Activated CD4-positive, alpha-beta memory T cell treated with anti-CD3 and anti-CD28 coated beads for 36 hours (primary cell): ENCODE measurements at regions not wholly inside any gene's neighbourhood (a gene's known extent, or its start where the extent isn't known, plus 50 kb on each side); places are given as distances from the start of the nearest gene placed in this dataset.

ENCODE experiments used
- CTCF ChIA-PET: fragments of 350-600 bp; sonication (Branson Sonifier 250); formaldehyde crosslinking; loops from one replicate; lab custom pipeline; 2021; ENCODE audit warnings: antibody characterized with exemption, inconsistent platforms; lab: Charles Lee
- POLR2A ChIA-PET: fragments of 350-600 bp; sonication (Branson Sonifier 250); formaldehyde crosslinking; loops from one replicate; lab custom pipeline; 2021; ENCODE audit warnings: antibody characterized with exemption; lab: Charles Lee
- DNase-seq: peaks from one replicate; pipeline ENCODE4 v3.0.0-alpha.2; 2020
- H3K27ac Mint-ChIP-seq: one replicate; pipeline ENCODE4 v1.8.0; 2021; ENCODE audit warnings: mixed read lengths
- H3K27me3 Mint-ChIP-seq: one replicate; pipeline ENCODE4 v1.8.0; 2021; ENCODE audit warnings: mixed read lengths
- H3K36me3 Mint-ChIP-seq: one replicate; pipeline ENCODE4 v1.8.0; 2021; ENCODE audit warnings: mixed read lengths
- H3K4me1 Mint-ChIP-seq: one replicate; pipeline ENCODE4 v1.8.0; 2021; ENCODE audit warnings: low read depth, mixed read lengths
- H3K4me3 Mint-ChIP-seq: one replicate; pipeline ENCODE4 v1.8.0; 2021; ENCODE audit warnings: mild to moderate bottlenecking, mixed read lengths
- H3K9me3 Mint-ChIP-seq: one replicate; pipeline ENCODE4 v1.8.0; 2021; ENCODE audit warnings: mixed read lengths
- intact Hi-C: fragments of 100-400 bp; cut with micrococcal nuclease; formaldehyde crosslinking; loops from one replicate; pipeline ENCODE4 v1.15.1; 2023

DNA sequence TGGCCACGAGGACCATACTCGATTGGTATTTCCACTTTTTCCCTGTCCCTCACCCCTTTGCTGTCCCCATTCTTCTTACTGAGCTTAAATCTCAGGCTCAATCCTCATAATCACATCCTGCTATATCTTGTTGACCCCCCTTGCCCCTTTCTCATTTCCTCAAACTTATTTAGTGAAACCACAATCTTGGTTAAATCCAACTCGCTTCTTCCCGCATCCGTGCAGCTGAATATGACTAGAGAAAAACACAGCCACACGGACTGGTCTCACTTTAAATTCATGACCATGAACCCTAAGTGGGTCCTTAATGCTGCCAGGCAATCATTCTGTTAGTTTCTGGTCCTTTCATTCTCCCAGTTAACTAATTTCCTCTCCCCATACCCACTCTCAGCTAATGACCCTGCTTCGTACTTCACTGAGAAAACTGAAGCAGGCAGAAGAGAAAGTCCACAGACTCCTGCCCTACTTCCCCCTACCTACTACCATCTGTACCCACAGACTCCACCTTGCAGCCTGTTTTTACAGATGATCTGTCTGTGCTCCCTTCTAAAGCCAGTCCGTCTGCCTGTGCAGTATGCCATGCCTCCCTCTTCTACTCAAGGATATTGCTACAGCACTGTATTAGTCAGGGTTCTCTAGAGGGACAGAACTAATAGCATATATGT lies 96.8 kb upstream of the LMO4 start:
- no peak overlapping the region for H3K27ac Mint-ChIP-seq
- no peak overlapping the region for H3K4me3 Mint-ChIP-seq
- no peak for DNase-seq
- intact Hi-C loops, result no loop called here
- H3K4me1 Mint-ChIP-seq, result no peaks in the 10 kb centered on the region
- H3K27me3 Mint-ChIP-seq, result peaks cover under 1% of the 10 kb centered on the region
- ChIA-PET POLR2A (no interaction called here), CTCF (no interaction called here)
- H3K9me3 Mint-ChIP-seq, result no peaks in the 10 kb centered on the region
- H3K36me3 Mint-ChIP-seq, result no peaks in the 10 kb centered on the region

DNA sequence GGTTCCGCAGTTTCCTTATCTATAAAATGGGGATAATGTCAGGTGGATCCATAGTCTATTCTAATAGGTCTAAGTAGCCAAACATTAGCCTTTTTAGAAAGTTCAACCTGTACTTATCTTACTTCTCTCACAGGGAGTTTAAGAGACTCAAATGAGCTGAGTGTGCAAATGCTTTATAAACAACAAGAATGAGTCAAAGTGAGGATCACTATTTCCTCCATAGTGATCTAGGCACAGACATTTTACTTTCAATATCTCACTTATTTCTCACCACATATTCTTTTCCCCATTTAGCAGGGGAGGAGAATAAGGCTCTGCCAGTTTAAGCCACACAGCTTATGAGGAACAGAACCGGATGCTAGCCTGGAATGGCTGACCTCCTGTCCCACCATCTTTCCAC lies 92.1 kb upstream of the LMO4 start:
- no peak overlapping the region for H3K4me3 Mint-ChIP-seq
- CTCF ChIA-PET, result no interaction called here
- no peaks in the 10 kb centered on the region for H3K36me3 Mint-ChIP-seq
- no peaks in the 10 kb centered on the region for H3K4me1 Mint-ChIP-seq
- intact Hi-C loops, result no loop called here
- POLR2A ChIA-PET, result no interaction called here
- no peaks in the 10 kb centered on the region for H3K9me3 Mint-ChIP-seq
- H3K27ac Mint-ChIP-seq, result no peak overlapping the region
- no peak for DNase-seq
- peaks cover 13% of the 10 kb centered on the region for H3K27me3 Mint-ChIP-seq

DNA sequence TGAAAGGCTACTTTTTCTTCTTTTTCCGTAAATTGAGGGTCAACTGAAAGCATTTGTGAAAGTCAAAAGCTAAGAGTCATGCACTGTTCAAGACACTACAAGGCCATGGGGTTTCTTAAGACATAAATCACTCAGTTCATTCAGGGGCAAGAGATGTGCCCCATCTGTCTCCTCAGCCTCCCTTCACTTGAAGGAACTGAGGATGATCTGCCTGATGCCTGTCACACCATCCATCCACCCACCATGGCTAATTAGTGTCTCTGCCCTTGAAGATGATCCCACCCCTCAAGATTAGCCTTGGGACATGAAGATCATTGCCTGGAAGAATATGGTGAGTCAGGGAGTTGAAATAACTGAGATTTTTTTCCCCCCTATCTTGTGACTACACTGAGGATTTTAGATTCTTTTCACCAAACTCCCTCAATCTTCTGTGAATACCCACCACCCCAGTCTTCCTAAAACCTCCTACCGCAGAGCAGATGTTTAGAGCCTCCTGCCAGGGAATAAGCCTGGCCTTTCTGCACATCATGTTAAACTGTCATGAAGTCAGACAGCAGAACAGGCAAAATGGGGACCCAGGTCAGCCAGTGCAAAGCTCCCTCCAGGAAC lies 88.6 kb upstream of the LMO4 start:
- ChIA-PET CTCF (no interaction called here), POLR2A (no interaction called here)
- Mint-ChIP-seq H3K9me3 (no peaks in the 10 kb centered on the region), H3K4me1 (no peaks in the 10 kb centered on the region), H3K27ac (no peak overlapping the region), H3K4me3 (no peak overlapping the region), H3K36me3 (no peaks in the 10 kb centered on the region), H3K27me3 (peaks cover 13% of the 10 kb centered on the region)
- no peak for DNase-seq
- intact Hi-C loops, result no loop called here

DNA sequence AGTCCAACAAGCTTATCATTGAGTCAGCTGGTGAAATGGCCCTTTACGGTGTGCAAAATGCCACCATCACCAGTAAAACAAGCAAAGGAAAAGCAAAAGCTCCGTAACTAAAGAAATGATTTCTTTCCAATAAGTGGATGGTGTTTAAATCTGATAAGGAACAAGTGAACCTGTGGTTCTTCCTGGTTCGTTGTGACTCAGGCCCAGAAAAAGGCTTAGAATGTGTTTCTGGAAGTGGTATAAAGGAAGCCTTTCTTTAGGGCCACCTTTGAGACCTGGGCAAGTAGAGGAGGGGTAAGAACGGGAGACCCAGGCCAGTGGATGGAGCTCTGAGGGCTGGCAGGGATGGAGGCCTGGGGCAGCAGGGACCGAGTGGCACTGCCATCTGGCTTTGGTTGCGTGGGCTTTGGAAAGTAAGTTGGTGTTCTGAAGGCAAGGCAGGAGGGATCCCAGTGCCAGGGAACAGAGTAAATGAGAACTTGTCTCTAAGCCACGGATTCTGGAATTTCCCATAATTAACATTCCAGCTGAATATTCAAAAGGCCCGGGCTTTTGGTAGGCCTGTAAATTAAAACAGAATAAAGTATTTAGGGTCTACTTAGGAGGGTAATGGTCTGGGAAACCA lies 87.9 kb upstream of the LMO4 start:
- Mint-ChIP-seq H3K27me3 (peaks cover 13% of the 10 kb centered on the region), H3K4me1 (no peaks in the 10 kb centered on the region), H3K4me3 (no peak overlapping the region), H3K36me3 (no peaks in the 10 kb centered on the region), H3K27ac (no peak overlapping the region), H3K9me3 (no peaks in the 10 kb centered on the region)
- CTCF ChIA-PET, result no interaction called here
- intact Hi-C loops, result no loop called here
- no peak for DNase-seq
- POLR2A ChIA-PET, result no interaction called here

DNA sequence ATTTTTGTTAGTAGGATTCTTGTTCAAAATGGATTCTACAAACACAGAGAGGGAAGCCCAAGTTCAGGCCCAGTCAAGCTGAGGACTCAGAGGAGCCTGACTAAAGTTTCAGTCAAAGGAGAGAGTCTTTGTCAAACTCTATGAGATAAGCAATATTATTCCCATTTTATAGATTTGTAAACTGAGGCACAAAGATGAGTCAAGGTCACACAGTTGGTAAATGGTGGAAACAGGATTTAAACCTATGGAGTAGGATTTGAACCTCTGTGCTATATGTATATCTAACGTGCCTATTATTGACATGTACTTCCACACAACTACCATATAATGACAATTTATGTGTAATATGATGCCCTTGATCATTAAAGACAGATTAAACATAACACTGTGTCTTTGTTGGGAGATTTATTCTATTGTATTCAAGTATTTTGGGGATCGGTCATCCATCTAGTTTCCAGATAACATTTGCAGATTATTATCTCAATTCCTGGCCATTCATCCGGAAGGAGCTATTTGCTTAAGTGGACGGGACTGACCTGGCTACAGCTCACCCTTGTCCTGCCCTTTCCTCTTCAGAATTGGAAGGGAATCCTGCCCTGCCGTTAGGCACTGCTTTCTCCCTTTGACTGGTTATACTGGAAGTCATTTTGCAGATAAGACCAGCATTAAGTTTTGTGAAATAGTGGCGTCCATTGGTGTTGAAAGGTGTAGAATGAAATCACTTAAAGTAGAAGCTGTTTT lies 86.1 kb upstream of the LMO4 start:
- Mint-ChIP-seq H3K4me1 (no peaks in the 10 kb centered on the region), H3K9me3 (no peaks in the 10 kb centered on the region), H3K27ac (no peak overlapping the region), H3K4me3 (no peak overlapping the region), H3K36me3 (no peaks in the 10 kb centered on the region), H3K27me3 (peaks cover 12% of the 10 kb centered on the region)
- ChIA-PET POLR2A (no interaction called here), CTCF (no interaction called here)
- no peak for DNase-seq
- intact Hi-C loops, result no loop called here

DNA sequence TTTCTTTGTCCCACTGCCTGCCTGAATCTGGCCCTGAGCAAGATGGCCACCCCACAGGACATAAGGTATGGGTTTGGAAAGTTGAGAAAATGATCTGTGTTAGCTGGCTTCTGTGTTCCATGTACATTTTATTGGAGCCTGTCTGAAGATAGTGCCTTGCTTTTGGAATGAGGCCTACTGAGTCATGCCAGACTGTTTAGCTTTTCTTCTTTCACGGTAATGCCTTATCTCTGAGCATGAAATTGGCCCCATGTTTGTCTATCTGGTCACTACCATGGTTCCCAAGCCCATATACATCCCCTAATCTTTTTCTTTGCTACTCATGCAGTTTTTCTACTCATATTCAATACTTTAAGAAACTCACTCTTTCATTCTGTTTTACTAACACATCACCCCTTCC lies 85.1 kb upstream of the LMO4 start:
- Mint-ChIP-seq H3K4me1 (no peaks in the 10 kb centered on the region), H3K27me3 (peaks cover 10% of the 10 kb centered on the region), H3K9me3 (no peaks in the 10 kb centered on the region), H3K27ac (no peak overlapping the region), H3K36me3 (no peaks in the 10 kb centered on the region), H3K4me3 (no peak overlapping the region)
- intact Hi-C loops, result no loop called here
- CTCF ChIA-PET, result no interaction called here
- DNase-seq, result no peak
- POLR2A ChIA-PET, result no interaction called here

DNA sequence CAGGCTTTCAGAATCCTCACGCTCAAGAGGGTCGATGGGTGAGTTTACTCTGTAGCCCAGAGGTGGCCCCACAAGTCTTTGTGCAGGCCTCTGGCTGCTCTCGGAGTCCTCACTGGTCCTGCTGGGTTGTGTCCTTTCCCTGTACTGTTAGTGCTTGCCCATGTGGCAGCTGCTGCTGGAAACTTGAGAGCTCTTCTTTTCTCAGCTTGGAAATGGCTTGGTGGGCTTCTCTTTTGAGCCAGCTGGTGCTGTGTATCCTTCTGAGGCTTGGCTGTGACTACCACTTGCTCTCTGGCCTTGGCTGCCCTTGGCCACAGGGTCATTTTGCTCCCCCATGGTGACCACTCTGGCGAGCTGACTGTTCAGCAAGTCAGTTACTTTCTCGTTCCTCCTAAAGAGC lies 82.2 kb upstream of the LMO4 start:
- Mint-ChIP-seq H3K27ac (no peak overlapping the region), H3K36me3 (no peaks in the 10 kb centered on the region), H3K9me3 (no peaks in the 10 kb centered on the region), H3K27me3 (peaks cover 13% of the 10 kb centered on the region), H3K4me3 (no peak overlapping the region), H3K4me1 (no peaks in the 10 kb centered on the region)
- no peak for DNase-seq
- intact Hi-C loops, result no loop called here
- CTCF ChIA-PET, result no interaction called here
- POLR2A ChIA-PET, result no interaction called here

DNA sequence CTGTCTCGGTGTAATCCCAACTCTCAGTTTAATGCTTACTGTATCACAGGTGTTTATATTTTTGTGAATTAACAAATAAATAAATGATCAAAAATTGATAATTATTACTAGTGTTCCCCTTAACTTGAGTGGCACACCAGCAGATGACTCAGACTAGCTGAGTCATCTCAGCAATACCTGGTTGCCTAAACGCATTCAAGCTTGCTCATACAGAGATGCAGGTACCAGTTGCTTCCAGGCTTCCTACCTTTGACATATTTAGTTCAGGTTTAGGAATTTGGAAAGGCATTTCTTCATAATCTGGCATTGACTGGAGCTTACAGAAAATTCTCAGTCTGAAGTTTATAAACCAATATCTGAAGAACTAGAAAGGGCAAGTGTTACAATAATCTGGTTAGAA lies 78.9 kb upstream of the LMO4 start:
- POLR2A ChIA-PET, result no interaction called here
- Mint-ChIP-seq H3K9me3 (no peaks in the 10 kb centered on the region), H3K4me3 (no peak overlapping the region), H3K27me3 (peaks cover 23% of the 10 kb centered on the region), H3K4me1 (no peaks in the 10 kb centered on the region), H3K27ac (no peak overlapping the region), H3K36me3 (no peaks in the 10 kb centered on the region)
- DNase-seq, result no peak
- intact Hi-C loops, result no loop called here
- CTCF ChIA-PET, result no interaction called here

DNA sequence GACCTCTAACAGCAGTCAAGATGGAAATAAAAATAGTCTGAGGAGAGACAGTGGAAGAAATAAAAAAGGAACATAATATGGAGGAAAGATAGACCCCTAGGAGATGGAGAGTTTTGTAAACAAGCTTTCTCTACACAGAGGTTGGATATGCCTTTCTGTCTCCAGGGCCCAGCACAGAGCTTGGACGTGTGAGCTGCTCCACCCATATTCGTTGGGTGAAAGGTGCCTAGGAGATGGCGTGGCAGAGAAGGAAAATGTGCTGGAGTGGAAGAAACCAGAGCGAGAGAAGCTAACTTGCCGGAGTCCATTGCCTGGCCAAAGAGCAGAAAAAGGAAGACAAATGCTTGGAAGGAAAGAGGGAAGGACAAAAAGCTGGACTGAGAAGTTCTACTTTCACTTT lies 78.3 kb upstream of the LMO4 start:
- no peaks in the 10 kb centered on the region for H3K9me3 Mint-ChIP-seq
- H3K27me3 Mint-ChIP-seq, result peaks cover 23% of the 10 kb centered on the region
- ChIA-PET POLR2A (no interaction called here), CTCF (no interaction called here)
- no peak for DNase-seq
- H3K4me3 Mint-ChIP-seq, result no peak overlapping the region
- H3K27ac Mint-ChIP-seq, result no peak overlapping the region
- H3K4me1 Mint-ChIP-seq, result no peaks in the 10 kb centered on the region
- H3K36me3 Mint-ChIP-seq, result no peaks in the 10 kb centered on the region
- intact Hi-C loops, result no loop called here

DNA sequence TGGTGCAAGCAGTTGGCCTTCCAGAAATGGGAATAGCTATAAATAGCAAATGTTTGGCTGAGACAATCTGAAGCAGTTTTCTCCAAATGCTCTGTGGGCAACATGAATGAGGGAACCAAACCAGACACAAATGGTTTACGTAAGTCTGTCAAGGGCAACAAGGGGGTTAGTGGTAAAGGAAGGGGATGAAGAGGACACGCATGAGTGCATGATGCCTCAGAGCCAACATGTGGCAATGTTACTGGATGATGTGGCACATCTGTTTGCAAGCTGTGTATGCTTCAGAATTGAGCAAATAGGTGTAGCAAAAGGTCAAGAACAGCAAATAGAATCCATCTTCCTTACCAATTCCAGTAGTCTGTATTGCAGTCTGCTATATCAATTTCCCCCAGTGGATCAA lies 76.3 kb upstream of the LMO4 start:
- no peak for DNase-seq

DNA sequence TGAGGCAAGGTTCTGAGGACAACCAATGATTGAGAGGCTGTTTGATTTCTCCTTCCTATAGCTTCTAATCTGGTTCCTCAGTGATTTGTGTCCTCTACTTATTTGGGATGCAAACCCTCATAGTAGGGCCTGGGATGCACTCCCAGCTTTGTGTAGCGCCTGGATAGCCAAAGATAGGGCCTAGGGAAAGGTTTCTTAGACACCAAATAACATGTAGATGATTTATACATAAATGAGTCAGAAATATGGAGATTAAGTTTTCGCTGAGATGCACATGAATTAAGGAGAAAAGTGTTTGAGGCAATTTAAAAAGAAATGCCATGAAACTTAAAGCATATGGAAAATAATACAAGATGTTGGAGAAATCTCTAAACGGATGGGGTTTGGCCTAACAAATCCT lies 66.0 kb upstream of the LMO4 start:
- no peak for DNase-seq
- POLR2A ChIA-PET, result no interaction called here
- no peak overlapping the region for H3K27ac Mint-ChIP-seq
- no peaks in the 10 kb centered on the region for H3K36me3 Mint-ChIP-seq
- H3K4me1 Mint-ChIP-seq, result no peaks in the 10 kb centered on the region
- CTCF ChIA-PET, result no interaction called here
- intact Hi-C loops, result no loop called here
- peaks cover 10% of the 10 kb centered on the region for H3K27me3 Mint-ChIP-seq
- no peaks in the 10 kb centered on the region for H3K9me3 Mint-ChIP-seq
- no peak overlapping the region for H3K4me3 Mint-ChIP-seq

More for the DNA sequence above, 76.3 kb upstream of the LMO4 start:
- no peak overlapping the region for H3K4me3 Mint-ChIP-seq
- H3K9me3 Mint-ChIP-seq, result no peaks in the 10 kb centered on the region
- no peaks in the 10 kb centered on the region for H3K4me1 Mint-ChIP-seq
- no peak overlapping the region for H3K27ac Mint-ChIP-seq
- intact Hi-C loops, result no loop called here
- ChIA-PET POLR2A (no interaction called here), CTCF (no interaction called here)
- peaks cover 24% of the 10 kb centered on the region for H3K27me3 Mint-ChIP-seq
- H3K36me3 Mint-ChIP-seq, result no peaks in the 10 kb centered on the region

DNA sequence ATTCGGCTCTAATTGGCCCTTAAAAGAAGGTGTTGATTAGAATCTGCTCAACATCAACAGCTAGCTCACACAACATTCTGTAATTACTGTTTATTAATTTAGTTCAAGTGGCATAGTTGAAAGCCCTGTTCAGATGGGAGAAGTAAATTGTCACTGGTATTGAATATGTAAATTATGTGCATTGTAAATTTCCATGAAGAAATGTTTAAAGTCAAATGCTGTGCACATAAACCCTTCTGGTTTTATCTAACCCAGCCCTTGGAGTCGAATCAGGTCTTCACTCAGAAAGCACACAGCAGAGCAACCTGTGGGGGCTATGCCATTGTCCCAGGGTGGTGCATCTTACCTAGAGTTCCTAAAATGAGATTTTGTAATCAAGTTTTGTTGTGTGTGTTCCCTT lies 65.4 kb upstream of the LMO4 start:
- no peaks in the 10 kb centered on the region for H3K4me1 Mint-ChIP-seq
- H3K4me3 Mint-ChIP-seq, result no peak overlapping the region
- peaks cover 10% of the 10 kb centered on the region for H3K27me3 Mint-ChIP-seq
- no peak overlapping the region for H3K27ac Mint-ChIP-seq
- H3K36me3 Mint-ChIP-seq, result no peaks in the 10 kb centered on the region
- CTCF ChIA-PET, result no interaction called here
- POLR2A ChIA-PET, result no interaction called here
- H3K9me3 Mint-ChIP-seq, result no peaks in the 10 kb centered on the region
- DNase-seq, result no peak
- intact Hi-C loops, result no loop called here
